T47D (cell line): ENCODE measurements at regions not wholly inside any gene's neighbourhood (a gene's known extent, or its start where the extent isn't known, plus 50 kb on each side); places are given as distances from the start of the nearest gene placed in this dataset.
"Not testable (repeated sequence)": the region's sequence is repeated elsewhere in the genome, so short reads cannot be mapped to it uniquely, and the experiment has no call there.

ENCODE experiments used
- DNase-seq, 2 experiments: peaks; one replicate each; pipeline versions ENCODE4 v3.0.0 to v3.0.0-alpha.2; 2011 to 2012; ENCODE audit warnings: low read depth in 1 of 2, low spot score in 1 of 2
- JUND ChIP-seq: IDR thresholded peaks from 2 replicates; pipeline ENCODE4 v1.6.1; 2012; ENCODE audit warnings: low read depth
- in situ Hi-C: cut with HindIII; loops from 2 replicates; pipeline ENCODE4 v1.10.0; 2016; ENCODE audit warnings: low sequenced_read_pairs, low pct_unique_long_range_greater_than_20kb

GRCh38 chr7:101718363-101719122 lies 89.4 kb upstream of the MYL10 start:
- TF ChIP-seq JUND, result no peak
- in situ Hi-C loops, result no loop called here
- DNase-seq, result no peak

DNA sequence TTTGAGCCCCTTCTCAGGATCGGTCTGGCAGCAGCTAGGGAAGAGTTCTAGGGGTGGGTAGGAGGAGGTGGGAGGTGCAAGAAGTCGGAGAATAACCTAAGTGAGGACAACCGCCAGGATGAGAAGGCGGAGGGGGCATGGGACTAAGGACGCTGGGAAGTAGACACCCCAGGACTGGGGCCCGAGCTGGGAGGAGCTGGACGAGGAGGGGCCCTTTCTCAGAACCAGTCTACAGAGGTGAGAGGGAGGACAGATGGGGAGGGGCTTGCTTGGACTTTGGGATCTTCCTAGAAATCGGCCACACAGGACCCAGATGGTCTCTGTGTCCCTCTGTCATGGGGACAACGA lies 90.0 kb upstream of the MYL10 start:
- DNase-seq, result no peak
- in situ Hi-C loops, result no loop called here
- TF ChIP-seq JUND, result no peak

DNA sequence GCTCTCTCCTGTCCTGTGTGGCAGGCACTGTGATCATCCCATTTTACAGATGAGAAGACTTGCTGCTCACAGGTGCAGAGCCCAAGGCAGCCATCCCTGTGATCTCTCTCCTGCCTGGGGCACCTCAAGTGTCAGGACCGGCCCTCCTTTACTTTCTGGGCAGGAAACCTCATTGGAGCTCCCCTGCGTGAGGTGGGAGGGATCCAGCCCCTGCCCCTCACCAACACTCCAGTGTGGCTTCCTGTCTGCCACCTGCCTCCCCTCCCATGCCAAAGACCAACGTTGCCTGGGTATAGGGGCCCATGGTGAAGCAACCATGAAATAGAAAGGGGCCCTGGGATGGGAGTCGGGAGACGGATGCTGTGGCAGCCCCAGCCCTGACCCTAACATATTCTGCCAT lies 91.2 kb upstream of the MYL10 start:
- in situ Hi-C loops, result no loop called here
- TF ChIP-seq JUND, result no peak
- no peak for DNase-seq

GRCh38 chr7:101722247-101722646 lies 93.2 kb upstream of the MYL10 start:
- no peak for TF ChIP-seq JUND
- in situ Hi-C loops, result no loop called here
- DNase-seq, result no peak

DNA sequence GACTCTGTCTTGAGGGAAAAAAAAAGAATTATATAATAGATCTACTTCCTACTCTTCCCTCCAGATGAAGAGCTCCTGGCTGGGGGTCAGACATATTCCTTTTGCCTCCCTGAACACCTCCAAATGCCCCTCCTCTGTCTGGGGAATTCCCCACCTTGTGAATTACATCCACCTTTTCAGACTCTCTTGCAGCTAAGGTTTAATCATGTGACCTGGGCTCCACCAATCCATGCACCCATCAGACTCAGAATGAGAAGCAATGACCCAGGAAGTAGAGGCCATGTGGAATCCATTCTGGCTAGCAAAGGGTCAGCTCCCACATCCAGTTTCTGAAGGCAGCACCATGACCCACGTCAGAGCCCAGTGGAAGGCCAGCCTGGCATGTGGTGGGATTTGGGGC lies 93.6 kb upstream of the CUX1 start:
- no peak for TF ChIP-seq JUND
- in situ Hi-C loops, result no loop called here
- no peak for DNase-seq

GRCh38 chr7:101724957-101725356 lies 92.5 kb upstream of the CUX1 start:
- no peak for DNase-seq
- in situ Hi-C loops, result no loop called here
- TF ChIP-seq JUND, result no peak

DNA sequence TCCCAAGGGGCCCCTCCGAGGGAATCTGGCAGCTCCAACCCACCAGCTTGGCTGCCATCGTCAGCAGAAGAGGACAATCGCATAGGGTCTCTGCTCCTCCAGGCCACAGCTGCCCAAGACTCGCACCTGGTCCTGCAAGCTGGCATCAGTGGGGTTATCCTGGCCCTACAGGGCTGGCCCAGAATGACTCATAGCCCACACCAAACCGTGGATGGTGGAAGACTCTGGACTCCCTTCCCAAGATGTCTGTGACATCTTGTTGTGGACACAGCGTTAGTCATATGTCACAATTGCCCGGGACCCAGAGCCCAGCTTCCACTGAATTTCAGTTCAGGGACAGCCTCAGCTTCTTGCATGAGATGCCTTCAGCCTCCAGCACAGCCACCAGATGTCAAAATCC lies 91.5 kb upstream of the CUX1 start:
- DNase-seq, result no peak
- in situ Hi-C loops, result no loop called here
- no peak for TF ChIP-seq JUND

- in situ Hi-C loops, result no loop called here
- no peak for TF ChIP-seq JUND
Observed at GRCh38 chr7:101727184-101727583, 90.2 kb upstream of the CUX1 start.

DNA sequence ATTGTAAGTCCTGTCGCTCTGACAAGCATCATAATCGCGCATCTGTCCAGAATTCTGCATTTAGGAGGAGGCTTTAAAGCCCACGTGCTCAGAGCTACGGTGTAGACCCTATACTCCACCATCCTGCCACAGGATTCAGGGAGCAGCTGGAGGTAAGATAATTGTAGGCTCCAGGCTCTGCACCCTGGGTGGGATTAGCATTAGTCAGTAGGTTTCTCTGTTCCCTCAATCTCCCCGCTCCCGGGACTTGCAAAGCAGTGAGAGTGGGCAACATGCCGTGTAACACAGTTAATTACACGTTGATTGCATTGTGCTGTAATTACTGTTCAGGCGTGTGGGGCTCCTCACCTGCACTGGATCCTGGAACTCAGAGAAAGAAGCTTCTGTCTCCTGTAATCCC lies 89.3 kb upstream of the CUX1 start:
- in situ Hi-C loops, result no loop called here
- TF ChIP-seq JUND, result no peak
- no peak for DNase-seq

More at GRCh38 chr7:101727184-101727583, 90.2 kb upstream of the CUX1 start:
- no peak for DNase-seq

DNA sequence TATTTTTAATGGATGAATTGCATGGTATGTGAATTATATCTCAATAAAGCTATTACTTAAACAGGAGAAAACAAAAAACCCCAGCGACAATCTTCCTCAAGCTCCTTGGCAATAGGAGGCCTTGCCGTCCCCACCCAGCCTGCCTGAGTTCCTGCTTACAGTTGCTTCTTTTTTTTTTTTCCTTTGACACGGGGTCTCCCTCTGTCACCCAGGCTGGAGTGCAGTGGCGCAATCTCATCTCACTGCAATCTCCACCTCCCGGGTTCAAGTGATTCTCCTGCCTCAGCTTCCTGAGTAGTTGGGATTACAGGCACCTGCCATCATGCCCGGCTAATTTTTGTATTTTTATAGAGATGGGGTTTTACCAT lies 88.6 kb upstream of the CUX1 start:
- in situ Hi-C loops, DNase-seq: not testable (repeated sequence)

GRCh38 chr7:101729241-101729883 lies 88.1 kb upstream of the CUX1 start:
- in situ Hi-C loops, result no loop called here
- no peak for DNase-seq
- no peak for TF ChIP-seq JUND

GRCh38 chr7:101731502-101732084 lies 85.8 kb upstream of the CUX1 start:
- in situ Hi-C loops, result no loop called here
- DNase-seq, result no peak
- TF ChIP-seq JUND, result no peak

DNA sequence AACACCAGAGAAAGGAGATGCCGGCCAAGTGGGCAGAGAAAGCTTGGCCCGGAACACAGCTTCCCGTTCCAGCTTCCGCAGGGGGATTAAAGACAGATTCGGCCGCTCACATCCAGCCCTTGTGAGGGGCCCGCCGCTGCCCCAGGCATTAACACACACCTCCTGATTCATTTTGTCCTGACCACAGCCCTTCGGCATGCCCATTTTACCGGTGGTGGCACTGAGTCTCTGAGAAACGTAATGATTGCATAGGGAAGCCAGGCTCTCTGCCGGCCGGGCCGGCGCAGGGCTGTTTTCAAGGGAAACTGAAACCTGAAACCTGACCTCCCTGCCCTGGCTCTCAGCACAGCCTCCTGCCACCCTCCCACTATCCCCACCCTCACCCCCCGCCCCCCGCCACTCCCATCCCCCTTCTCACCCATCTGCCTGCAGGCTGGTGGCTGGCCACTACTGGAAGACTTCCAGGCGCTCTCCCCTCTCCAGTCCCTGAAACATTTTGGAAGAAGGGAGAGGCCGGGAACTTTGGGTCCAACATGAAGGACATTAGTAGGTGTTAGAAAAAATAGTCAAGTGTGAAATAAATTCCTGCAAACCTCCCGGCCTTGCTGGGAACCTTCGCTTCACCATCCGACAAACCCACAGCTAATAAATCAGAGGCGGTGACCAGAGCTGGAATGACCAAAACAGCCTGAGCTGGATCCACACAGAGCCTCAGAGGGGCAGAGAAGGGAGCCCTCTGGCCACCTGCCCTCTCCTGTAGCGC lies 83.5 kb upstream of the CUX1 start:
- TF ChIP-seq JUND, result no peak
- DNase-seq, result no peak
- in situ Hi-C loops, result no loop called here
